ENCODE measurements at regions not wholly inside any gene's neighbourhood (a gene's known extent, or its start where the extent isn't known, plus 50 kb on each side); places are given as distances from the start of the nearest gene placed in this dataset.

- TF ChIP-seq EZH2phosphoT487 (IDR thresholded peaks at IDR 0.05; ENCODE audit: borderline replicate concordance, low read depth) (no peak), CTCF (IDR thresholded peaks at IDR 0.05) (no peak), EP300 (IDR thresholded peaks at IDR 0.05; ENCODE audit: borderline replicate concordance in 1 of 2, low read depth in 1 of 2, low read length in 1 of 2) (no peak), RFX5 (IDR thresholded peaks at IDR 0.05; ENCODE audit: low read length) (no peak), GABPA (IDR thresholded peaks at IDR 0.05; ENCODE audit: low read depth) (no peak), TEAD4 (IDR thresholded peaks at IDR 0.05; ENCODE audit: borderline replicate concordance, insufficient read depth) (no peak), FOXM1 (IDR thresholded peaks at IDR 0.05; ENCODE audit: low read depth) (no peak), REST (IDR thresholded peaks at IDR 0.05; ENCODE audit: low read depth, low read length) (no peak), RAD21 (IDR thresholded peaks at IDR 0.05; ENCODE audit: low read length) (no peak), MAX (IDR thresholded peaks at IDR 0.05; ENCODE audit: low read depth) (no peak), MXI1 (IDR thresholded peaks at IDR 0.05; ENCODE audit: low read depth, low read length) (no peak)
These were observed 52.4 kb upstream of the INSYN1 start for GRCh38 chr15:73805504-73806089.

Data from SK-N-SH (cell line).